ENCODE measurements at regions not wholly inside any gene's neighbourhood (a gene's known extent, or its start where the extent isn't known, plus 50 kb on each side); places are given as distances from the start of the nearest gene placed in this dataset.

DNA sequence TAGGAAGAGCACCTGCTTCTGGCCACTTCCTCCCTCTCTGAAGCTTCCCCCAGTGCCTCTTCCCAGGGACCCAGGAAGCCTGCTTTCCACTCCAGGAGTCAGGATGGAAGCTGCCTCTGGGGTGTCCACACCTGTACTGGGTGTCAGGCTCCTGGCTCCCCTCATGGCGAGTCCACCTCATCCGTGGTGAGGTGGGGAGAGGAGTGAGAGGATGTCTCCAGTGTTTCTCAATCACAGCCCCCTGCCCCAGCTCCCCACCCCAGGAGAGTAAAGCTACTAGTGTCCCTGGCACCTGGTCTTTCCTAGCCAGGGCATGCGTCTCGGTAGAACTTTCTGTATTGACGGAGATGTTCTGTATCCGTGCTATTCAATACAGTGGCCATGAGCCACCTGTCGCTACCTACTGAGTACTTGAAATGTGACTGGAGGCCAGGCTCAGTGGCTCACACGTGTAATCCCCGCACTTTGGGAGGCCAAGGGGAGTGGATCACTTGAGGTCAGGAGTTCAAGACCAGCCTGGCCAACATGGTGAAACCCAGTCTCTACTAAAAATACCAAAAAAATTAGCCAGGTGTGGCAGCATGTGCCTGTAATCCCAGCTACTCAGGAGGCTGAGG lies 171.2 kb upstream of the HAAO start:
- TF ChIP-seq, protein P1, sequence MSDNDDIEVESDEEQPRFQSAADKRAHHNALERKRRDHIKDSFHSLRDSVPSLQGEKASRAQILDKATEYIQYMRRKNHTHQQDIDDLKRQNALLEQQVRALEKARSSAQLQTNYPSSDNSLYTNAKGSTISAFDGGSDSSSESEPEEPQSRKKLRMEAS (IDR thresholded peaks at IDR 0.05; ENCODE audit: low read depth, low read length), result no peak
- TF ChIP-seq, protein P2, sequence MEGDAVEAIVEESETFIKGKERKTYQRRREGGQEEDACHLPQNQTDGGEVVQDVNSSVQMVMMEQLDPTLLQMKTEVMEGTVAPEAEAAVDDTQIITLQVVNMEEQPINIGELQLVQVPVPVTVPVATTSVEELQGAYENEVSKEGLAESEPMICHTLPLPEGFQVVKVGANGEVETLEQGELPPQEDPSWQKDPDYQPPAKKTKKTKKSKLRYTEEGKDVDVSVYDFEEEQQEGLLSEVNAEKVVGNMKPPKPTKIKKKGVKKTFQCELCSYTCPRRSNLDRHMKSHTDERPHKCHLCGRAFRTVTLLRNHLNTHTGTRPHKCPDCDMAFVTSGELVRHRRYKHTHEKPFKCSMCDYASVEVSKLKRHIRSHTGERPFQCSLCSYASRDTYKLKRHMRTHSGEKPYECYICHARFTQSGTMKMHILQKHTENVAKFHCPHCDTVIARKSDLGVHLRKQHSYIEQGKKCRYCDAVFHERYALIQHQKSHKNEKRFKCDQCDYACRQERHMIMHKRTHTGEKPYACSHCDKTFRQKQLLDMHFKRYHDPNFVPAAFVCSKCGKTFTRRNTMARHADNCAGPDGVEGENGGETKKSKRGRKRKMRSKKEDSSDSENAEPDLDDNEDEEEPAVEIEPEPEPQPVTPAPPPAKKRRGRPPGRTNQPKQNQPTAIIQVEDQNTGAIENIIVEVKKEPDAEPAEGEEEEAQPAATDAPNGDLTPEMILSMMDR (IDR thresholded peaks at IDR 0.05; ENCODE audit: low read depth, low read length), result no peak
- TF ChIP-seq POLR2A (IDR thresholded peaks at IDR 0.05; ENCODE audit: extremely low read depth, insufficient read length), result no peak
